ENCODE measurements at regions not wholly inside any gene's neighbourhood (a gene's known extent, or its start where the extent isn't known, plus 50 kb on each side); places are given as distances from the start of the nearest gene placed in this dataset.

- TF ChIP-seq POLR2A (IDR thresholded peaks at IDR 0.05): no peak
- no peak for TF ChIP-seq CTCF (IDR thresholded peaks at IDR 0.05)
Observed at GRCh38 chr2:15688924-15689568, 97.4 kb downstream of the DDX1 start.
